VCaP (cell line): ENCODE measurements at regions not wholly inside any gene's neighbourhood (a gene's known extent, or its start where the extent isn't known, plus 50 kb on each side); places are given as distances from the start of the nearest gene placed in this dataset.

ENCODE experiments used
- H3K27ac ChIP-seq: fragments of 450-650 bp; 2 replicates; pipeline ENCODE4 v1.5.1; 2017
- CTCF ChIP-seq: fragments of 450-650 bp; conservative IDR thresholded peaks from 2 replicates; pipeline ENCODE4 v1.5.1; 2017; ENCODE audit warnings: mild to moderate bottlenecking, moderate library complexity

GRCh38 chr5:74290634-74291241 lies 349.8 kb downstream of the ENC1 start:
- H3K27ac ChIP-seq, result no peak overlapping the region
- TF ChIP-seq CTCF, result no peak

- H3K27ac ChIP-seq, result no peak overlapping the region
- TF ChIP-seq CTCF, result no peak
Measured at GRCh38 chr5:74289691-74290090, 350.8 kb downstream of the ENC1 start.

- no peak for TF ChIP-seq CTCF
- no peak overlapping the region for H3K27ac ChIP-seq
Measured at GRCh38 chr5:74289238-74289637, 351.3 kb downstream of the ENC1 start.

- no peak overlapping the region for H3K27ac ChIP-seq
- no peak for TF ChIP-seq CTCF
Measured at GRCh38 chr5:74288448-74289108, 351.9 kb downstream of the ENC1 start.

GRCh38 chr5:74288038-74288437 lies 352.5 kb downstream of the ENC1 start:
- TF ChIP-seq CTCF, result no peak

GRCh38 chr5:74286734-74287695 lies 353.5 kb downstream of the ENC1 start:
- no peak overlapping the region for H3K27ac ChIP-seq
- no peak for TF ChIP-seq CTCF

More at GRCh38 chr5:74288038-74288437, 352.5 kb downstream of the ENC1 start:
- H3K27ac ChIP-seq, result no peak overlapping the region

- TF ChIP-seq CTCF, result no peak
- H3K27ac ChIP-seq, result no peak overlapping the region
Measured at GRCh38 chr5:74285675-74286280, 354.8 kb downstream of the ENC1 start.
